GM12865 (cell line): ENCODE measurements at regions not wholly inside any gene's neighbourhood (a gene's known extent, or its start where the extent isn't known, plus 50 kb on each side); places are given as distances from the start of the nearest gene placed in this dataset.

Experiments used
- DNase-seq: peaks from one replicate; pipeline ENCODE4 v3.0.0; 2010; ENCODE audit warnings: low read depth
- H3K4me3 ChIP-seq: 2 replicates; pipeline ENCODE4 v1.5.1; 2011; ENCODE audit warnings: mild to moderate bottlenecking, low read depth, low read length, control low read depth
- CTCF ChIP-seq: IDR thresholded peaks from 2 replicates; pipeline ENCODE4 v1.5.1; 2011; ENCODE audit warnings: low read length, control low read depth, low read depth, inconsistent platforms; ENCODE audit not compliant: insufficient read depth; ENCODE audit errors: missing control alignments

- no peak for TF ChIP-seq CTCF
- DNase-seq, result no peak
- H3K4me3 ChIP-seq, result no peak overlapping the region
Measured at GRCh38 chr4:177064729-177065394, 244.8 kb upstream of the NEIL3 start.

GRCh38 chr4:177066746-177067145 lies 242.9 kb upstream of the NEIL3 start:
- TF ChIP-seq CTCF, result no peak
- DNase-seq, result no peak
- no peak overlapping the region for H3K4me3 ChIP-seq

DNA sequence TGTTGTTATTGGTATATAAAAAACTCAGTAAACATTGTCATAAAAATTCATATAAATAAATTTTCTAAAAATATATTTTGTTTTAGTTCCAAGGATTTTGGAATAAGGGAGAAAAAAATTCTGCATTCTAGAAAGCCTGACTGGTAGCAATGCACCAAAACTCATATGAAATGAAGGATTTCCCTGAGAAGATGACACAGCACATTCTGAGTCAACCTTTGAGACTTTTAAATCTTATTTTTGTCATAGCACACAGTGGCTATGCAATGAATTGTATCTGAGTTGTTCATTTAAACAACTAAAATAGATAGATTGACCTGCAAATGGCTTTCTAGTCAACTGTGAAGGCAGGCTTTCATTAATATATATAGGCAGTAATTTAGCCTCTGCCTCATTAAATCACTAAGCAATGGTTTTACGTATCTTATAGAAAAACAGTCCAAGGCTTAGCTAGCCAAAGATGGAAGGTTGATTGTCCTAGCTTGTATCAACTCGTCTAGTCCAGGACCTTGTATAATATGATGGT lies 239.1 kb upstream of the NEIL3 start:
- no peak overlapping the region for H3K4me3 ChIP-seq
- no peak for TF ChIP-seq CTCF
- DNase-seq, result no peak

DNA sequence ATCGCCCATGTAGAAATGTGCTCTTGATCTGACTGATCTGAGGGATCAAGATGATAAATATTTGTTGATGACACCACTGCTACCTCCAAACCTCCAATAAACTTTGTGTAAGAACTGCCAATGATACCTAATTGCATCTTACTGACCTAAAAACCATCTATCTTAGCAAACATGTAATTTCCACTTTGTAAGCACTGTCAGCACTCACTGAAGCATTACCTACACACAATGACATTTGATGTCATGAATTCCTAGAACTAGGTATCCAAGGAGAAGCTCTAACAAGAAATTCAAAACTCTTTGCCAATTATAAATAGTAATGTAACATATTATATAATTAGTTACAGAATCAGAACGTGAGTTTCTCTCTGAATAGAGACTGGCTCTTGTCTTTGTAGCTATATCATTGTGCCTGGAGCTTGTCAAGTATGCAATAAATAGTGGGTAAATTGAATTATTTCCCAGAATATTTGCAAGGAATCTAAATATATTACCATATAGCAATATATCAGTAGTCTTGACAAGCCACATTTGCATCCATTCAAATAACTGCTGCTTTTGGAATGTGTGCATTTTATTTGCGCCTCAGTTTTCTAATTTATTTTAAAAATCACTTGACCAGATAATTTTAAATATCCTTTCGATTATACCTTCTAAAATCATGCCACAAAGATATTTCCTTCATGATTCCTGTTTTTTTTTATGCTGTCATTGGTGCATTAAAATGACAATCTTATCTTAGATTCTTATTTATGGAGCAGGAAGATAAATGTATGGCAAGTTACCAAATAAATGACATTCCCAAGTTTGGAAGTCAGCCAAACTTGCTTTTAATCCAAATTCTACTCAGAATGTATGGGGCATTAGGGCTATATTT lies 232.3 kb upstream of the NEIL3 start:
- no peak for TF ChIP-seq CTCF
- DNase-seq, result no peak
- no peak overlapping the region for H3K4me3 ChIP-seq

- no peak overlapping the region for H3K4me3 ChIP-seq
- DNase-seq, result no peak
- TF ChIP-seq CTCF, result no peak
Measured at GRCh38 chr4:177079327-177079726, 230.3 kb upstream of the NEIL3 start.

DNA sequence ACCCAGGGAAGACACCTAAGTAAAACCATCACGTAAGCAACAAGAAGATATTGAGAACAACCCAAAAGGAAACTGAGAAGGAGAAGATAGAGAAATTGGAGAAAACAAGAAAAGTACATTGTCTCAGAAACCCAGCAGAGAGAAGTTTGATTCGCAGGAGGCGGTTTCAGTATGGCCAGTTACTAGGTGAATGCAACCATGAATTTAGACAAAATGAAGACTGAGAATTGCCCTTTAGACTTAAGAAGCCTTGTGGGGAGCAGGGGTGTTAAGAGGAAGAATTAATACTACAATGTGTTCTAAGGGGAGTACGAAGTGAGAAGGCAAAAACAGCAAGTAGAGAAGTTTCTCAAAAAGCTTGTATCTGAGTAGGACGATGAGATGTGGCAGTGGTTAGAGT lies 229.3 kb upstream of the NEIL3 start:
- H3K4me3 ChIP-seq, result no peak overlapping the region
- TF ChIP-seq CTCF, result no peak
- peak; percentile 8 for DNase-seq
